HG03469 (cell line): ENCODE measurements at regions not wholly inside any gene's neighbourhood (a gene's known extent, or its start where the extent isn't known, plus 50 kb on each side); places are given as distances from the start of the nearest gene placed in this dataset.
"Not testable (repeated sequence)": the region's sequence is repeated elsewhere in the genome, so short reads cannot be mapped to it uniquely, and the experiment has no call there.

ENCODE experiments used
- ATAC-seq: cut with Tn5 transposase; IDR thresholded peaks from one replicate; pipeline ENCODE4 v1.9.1; 2021; ENCODE audit warnings: mild to moderate bottlenecking, moderate library complexity, moderate number of reproducible peaks; ENCODE audit not compliant: unreplicated experiment

DNA sequence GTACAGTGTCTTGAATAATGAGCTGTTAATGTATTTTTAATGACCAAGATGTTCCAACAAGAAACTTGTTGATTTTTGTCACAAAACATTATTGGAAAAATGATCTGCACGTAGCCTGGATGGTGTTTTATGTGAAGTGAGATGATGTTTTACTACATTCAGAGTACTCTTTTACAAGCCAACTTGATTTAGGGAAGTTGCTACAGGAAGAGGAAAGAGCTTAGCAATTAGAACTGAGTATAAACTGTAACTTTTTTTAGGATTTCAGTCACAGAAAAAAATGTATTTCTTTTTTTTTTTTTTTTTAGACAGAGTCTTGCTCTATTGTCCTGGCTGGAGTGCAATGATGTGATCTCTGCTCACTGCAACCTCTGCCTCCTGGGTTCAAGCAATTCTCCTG is 113.6 kb upstream of the ADRA1B start:
- ATAC-seq = no peak

DNA sequence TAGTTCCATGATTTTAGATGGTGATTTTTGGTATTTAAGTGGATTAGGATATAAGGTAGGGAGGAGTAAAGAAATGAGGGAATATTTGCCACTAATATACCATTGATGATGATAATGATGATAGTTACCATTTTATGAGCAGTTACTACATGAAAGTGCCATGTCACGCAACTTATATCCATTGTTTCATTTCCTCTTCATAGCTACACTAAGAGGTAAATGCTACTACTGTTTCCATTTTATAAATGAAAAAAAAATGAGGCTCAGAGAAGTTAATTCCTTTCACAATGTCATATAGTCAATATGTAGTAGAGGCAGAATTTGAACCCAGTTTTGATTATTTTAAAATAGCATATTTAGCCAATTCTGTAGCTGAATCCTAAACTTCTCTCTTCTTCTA is 112.2 kb upstream of the ADRA1B start:
- no peak for ATAC-seq

DNA sequence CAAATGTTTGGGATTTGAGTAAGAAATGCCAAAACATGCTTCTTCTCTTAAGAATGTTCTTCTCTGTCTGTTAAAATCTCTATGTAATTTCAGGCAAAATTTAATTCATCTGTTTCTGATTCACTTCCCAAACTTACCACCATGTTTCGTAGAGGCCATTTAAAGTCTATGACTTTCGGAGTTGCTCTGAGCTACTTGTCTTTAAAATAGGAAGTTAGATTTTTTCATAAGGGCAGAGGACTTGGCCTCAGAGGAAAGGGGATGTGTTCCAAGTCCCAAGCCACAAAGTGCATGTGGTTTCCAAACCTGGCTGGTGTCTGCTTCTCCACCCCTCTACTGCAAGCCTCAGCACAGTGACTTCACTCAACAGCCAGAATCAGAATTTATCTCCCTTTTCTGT is 111.3 kb upstream of the ADRA1B start:
- ATAC-seq = no peak

DNA sequence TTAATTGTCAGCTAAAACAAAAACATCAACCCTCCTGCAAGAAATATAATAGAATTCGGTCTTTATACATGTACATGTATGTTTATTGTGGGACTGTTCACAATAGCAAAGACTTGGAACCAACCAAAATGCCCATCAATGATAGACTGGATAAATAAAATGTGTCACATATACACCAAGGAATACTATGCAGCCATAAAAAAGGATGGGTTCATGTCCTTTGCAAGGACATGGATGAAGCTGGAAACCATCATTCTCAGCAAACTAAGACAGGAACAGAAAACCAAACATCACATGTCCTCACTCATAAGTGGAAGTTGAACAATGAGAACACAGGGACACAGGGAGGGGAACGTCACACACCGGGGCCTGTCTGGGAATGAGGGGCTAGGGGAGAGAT is 109.1 kb upstream of the ADRA1B start:
- ATAC-seq = not testable (repeated sequence)

DNA sequence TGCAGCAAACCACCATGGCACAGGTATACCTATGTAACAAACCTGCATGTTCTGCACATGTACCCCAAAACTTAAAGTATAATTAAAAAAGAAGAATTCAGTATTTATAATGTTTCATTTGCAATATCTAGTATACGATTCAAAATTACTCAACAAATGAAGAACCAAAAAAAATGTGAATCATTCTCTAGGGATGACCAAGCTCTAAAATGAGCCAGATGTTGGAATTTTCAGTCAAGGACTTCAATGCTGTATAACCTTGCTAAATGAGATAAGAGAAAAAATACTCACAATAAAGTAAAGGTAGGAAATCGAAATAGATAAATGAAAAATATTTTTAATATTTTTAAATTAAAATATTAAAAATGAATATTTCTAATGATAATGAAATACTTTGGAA is 108.7 kb upstream of the ADRA1B start:
- ATAC-seq = no peak

DNA sequence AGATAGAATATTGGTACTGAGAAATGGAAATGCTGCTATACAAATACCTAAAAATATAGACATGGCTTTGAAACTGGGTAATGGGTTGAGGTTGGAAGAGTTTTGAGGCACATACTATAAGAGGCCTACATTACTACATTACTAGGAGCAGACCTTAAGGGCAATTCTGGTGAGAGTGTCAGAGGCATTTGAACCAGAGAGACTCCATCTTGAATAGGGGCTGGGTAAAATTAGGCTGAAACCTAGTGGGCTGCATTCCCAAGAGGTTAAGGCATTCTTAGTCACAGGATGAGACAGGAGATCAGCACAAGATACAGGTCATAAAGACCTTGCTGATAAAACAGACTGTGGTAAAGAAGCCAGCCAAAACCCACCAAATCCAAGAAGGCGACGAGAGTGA is 104.6 kb upstream of the ADRA1B start:
- no peak for ATAC-seq

DNA sequence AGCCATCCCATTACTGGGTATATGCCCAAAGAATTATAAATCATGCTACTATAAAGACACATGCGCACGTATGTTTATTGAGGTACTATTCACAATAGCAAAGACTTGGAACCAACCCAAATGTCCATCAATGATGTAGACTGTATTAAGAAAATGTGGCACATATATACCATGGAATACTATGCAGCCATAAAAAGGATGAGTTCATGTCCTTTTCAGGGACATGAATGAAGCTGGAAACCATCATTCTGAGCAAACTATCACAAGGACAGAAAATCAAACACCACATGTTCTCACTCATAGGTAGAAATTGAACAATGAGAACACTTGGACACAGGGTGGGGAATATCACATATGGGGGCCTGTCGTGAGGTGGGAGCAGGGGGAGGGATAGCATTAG is 103.5 kb upstream of the ADRA1B start:
- not testable (repeated sequence) for ATAC-seq

DNA sequence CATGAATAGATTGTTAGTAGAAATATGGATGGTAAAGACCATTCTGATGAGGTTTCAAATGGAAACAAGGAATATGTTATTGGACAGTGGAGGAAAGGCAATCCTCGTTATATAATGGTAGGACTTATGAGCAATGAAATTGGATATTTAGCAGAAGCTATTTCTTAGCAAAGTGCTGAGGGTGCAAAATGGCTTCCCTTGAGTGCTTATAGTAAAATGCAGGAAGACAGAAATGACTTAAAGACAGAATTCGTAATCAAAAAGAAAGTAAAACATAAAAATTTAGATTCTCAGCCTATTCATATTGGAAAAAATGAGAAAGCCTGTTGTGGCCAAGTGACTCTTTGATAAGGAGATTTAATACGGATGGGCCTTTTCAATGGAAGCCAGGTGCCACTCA is 102.1 kb upstream of the ADRA1B start:
- ATAC-seq = no peak

DNA sequence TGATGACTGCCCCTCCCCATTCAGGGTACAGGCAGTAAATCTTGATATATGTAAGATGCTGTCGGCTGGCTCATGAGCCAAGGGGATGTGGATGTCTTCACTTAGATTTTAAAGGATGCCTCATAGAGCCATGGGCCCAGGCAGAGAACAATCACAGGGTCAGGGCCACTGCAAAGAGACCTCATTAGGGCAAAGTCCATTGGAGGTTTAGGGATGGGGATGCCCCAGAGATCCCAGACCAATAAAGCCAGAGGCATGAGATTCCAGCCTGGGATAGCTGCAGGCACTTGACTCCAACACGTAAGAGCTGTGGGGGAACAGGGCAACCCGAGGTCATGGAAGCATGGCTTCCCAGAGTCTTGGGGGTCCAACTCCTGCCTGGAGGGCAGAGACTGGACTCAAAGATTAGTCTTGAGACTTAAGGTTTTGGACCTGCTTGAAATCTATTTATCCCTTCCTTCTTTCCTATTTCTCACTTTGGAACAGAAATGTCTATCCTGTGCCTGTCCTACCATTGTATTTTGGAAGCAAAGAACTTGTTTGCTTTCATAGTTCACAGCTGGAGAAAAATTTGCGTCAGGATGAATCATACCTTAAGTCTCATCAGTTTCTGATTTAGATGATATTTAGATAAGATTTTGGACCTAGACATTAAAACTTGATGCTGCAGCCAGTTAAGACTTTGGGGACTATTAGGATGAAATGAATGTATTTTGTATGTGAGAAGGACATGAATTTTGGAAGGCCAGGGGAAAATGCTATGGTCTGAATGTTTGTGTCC is 101.3 kb upstream of the ADRA1B start:
- no peak for ATAC-seq

DNA sequence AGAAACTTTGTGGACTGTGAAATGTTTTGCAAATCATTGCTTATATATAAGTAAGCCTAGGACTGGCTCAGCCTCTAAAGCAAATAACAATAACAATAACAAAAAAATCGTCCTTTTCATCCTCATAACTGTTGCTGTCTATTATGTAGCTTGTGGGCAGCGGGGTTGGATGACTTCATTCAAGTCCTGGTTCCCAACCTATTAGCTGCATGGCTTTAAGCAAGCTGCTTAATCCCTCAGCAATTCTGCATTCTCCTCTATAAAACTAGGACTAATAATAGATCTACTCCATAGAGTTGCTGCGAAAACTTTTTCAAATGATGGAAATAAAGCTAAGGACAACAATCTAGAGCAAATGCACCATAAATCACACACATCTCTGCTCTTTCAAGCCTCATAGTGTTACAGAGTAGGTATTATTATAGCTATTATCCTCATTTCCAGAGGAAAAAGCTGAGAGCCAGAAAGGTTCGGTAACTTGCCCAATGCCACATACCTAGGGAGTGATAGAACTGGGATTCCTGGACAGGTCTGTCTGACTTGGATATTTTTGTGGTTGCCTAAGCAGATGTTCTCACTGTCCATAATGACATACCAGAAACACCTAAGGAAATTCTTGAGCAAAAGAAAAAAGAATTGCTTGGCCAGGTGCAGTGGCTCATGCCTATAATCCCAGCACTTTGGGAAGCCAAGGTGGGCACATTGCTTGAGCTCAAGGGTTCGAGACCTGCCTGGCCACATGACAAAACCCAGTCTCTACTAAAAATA is 98.8 kb upstream of the ADRA1B start:
- ATAC-seq = no peak

DNA sequence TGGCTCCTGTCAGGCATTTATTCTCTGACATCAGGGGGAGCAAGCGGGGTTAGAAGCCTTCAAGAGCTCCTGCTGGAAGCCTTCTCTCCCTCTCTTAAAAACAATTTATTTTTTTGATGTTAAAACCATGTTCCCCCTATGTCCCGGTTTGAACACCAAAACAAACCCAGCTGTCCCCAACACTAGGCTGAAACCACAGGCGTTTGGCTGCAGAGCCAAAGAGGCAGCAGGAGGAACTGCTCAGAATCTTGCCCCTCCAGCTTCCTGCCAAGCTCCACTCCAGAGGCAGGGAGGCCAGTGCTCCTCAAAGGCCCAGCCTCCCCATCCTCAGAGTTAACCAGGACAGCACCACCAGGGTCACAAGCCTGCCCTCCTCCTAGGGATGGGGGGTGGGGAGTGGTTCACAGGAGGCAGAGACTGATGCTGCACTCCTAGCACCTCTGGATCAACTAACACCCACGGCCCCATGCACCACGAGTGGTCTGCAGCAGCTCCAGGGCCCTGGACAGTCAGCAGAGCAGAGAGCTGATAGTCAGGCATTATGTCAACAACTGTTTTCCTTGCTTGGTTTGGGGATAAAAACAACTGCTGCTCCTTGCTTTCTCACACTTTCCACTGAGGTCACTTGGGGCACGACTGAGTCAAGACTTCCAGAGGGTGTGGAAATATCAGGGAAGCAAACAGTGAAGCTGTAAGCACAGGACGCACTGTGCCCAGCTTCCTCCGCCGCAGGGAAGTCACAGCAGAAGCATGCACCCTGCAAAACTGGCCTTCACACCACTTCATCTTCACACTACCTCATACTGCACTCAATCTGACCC is 96.5 kb upstream of the ADRA1B start:
- ATAC-seq = no peak

DNA sequence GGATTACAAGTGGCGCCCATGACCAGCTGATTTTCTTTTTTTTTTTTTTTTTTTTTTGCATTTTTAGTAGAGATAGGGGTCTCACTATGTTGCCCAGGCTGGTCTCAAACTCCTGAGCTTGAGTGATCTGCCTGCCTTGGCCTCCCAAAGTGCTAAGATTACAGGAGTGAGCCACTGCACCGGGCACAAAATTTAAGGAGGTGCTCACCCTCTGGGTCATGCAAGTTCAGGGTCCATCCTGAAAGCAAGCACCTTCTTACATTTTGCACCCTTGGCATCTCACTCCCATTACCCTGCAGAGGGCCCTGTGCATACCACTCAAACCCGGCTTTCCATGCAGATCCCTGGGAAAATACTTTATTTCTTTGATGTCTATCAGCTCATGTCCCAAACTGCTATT is 95.6 kb upstream of the ADRA1B start:
- no peak for ATAC-seq

DNA sequence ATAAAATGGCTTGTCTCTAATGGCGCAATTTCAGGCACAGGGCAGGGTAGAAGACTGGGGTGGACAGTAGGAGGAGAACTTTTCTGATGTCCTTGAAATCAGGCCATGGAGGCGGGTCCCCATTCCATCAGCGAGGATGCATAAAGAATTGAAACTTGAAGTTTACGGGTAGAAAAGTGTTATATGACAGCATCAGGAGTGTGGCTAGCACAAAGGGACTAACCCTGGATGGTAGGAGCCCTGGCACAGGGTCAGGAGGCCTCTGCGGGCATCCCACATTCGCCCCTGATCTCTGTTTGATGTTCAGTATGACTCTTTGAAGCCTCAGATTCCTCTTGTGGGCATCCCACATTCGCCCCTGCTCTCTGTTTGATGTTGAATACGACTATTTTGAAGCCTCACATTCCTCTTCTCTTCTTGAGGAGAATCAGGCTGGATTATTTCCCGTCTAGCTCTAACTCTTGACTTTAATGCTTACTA is 94.8 kb upstream of the ADRA1B start:
- ATAC-seq = no peak

DNA sequence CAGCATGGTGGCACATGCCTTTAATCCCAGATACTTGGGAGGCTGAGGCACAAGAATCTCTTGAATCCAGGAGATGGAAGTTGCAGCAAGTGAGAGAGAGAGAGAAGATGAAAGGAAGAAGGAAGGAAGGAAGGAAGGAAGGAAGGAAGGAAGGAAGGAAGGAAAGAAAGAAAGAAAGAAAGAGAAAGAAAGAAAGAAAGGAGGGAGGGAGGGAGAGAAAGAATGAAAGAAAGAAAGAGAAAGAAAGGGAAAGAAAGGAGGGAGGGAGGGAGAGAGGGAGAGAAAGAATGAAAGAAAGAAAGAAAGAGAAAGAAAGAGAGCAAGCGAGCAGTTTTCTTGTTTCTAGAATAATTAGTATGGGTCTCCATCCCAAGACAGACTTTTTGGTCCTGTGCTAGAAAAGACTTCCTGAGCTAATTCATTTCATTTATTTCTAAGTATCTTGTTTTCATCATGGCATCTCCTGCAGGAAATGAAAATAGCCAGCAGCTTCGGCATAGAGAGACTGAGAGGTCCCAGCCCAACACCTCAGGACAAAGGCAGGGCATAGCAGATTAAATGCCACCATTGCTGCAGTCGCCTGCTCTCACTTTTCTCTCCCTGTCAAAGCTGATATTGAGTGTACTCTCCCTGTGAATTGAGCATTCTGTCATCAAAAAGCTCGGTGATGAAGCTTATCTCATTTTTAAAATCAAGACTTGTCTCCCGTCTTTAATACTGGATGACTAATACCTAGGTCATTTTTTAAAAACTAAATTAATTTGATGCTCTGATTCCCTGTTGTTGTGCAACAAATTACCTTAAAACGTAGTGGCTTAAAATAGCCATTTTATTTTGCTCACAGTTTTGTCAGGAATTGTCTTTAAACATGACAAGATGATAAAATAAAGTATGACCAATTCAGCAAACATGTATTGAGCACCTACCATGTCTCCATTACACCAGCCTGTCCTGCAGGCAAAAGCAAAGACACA is 91.8 kb upstream of the ADRA1B start:
- ATAC-seq = no peak

DNA sequence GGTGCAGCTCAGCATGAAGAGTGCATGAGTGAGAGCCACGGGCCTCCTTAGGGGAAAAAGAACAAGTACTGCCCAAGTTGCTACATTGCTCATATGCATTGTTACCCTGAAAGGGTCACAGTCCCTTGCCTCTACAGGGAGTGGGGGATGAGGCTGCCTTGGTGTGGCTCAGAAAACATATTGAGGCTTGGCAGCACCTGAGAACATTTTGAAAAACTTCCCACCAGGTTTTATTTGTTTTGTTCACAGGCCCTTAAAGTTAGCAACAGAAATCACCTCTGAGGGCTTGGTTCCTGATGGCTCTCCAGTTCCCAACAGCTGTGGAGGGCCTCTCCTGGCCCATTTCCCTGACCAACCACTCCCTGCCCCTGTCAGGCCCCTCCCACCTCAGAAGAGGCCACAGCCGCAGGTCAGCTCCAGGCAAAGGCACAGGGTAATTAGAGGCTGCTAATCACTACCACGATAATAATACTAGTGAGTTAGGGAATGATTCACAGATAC is 90.7 kb upstream of the ADRA1B start:
- ATAC-seq = peak; percentile 32

DNA sequence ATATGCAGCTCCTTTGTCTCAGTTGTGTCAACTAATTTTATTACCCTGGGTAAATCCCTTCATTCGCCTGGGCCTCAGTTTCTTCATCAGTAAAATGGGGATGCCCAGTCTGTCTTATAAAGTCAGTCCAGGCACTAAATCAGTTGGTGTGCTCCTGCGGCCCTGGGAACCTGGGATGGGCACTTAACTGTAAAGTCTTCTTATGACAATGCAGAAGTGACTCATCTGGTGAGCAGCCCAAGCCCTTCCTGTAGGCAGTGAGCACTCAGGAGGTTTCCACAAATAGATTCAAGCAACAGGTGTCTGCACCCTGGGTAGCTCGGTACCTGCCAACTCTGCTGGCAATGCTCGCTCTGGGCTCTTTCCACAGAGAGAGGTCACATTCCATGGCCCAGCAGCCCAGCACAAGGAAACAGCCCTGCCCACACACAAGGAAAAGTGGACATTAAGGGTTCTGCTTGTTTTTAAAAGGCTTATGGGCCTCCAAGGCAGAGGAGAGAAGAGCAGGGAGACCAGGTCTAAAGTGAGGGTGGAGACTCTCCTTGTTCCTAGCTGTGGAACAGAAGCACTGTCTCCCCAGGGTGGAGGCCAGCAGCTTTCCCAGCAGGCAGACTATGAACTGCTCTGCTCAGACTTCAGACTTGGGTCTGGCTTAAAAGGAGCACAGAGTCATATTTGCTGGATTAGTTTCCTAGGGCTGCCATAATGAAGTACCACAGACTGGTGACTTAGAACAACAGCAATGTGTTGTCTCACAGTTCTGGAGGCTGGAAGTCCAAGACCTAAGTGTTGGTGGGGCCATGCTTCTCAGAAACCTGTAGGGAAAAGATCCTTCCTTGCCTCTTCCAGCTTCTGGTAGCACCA is 89.7 kb upstream of the ADRA1B start:
- ATAC-seq = peak; percentile 98

DNA sequence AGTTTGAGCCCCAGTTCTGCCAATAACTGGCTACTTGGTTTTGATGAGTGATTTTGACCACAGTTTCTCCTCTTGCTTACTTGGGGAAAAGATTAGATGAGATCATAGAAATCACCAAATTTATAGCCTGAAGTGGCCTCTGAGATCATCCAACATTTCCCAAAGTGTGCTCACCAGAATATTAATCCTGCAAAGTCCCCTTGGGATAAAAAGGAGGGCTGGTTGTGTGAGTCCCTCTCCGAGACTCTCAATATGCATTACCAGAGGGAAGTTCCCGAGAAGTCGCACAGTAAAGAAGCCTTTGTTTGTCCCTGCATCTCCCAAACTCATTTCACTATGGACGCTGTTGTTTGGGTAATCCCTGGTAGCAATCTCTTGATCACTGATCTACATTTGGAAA is 88.4 kb upstream of the ADRA1B start:
- ATAC-seq = no peak

DNA sequence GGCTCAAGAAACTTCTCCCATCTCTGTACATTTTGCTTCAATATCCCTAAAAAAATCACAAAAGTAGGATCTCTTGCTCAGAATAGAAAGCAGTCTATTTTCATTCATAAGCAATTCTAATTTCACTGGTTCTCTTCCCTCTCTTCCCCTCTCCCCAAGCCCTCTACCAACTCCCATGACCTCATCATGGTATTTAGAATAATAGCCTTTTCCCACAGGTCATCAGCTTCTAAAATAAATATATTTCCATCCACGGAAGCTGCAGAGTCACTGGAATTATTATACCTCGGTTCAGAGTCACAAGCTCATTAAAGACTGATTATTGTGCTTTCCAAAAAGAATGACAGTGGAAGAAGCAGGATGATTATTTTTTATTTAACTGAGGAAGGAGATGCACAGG is 84.2 kb upstream of the ADRA1B start:
- no peak for ATAC-seq

DNA sequence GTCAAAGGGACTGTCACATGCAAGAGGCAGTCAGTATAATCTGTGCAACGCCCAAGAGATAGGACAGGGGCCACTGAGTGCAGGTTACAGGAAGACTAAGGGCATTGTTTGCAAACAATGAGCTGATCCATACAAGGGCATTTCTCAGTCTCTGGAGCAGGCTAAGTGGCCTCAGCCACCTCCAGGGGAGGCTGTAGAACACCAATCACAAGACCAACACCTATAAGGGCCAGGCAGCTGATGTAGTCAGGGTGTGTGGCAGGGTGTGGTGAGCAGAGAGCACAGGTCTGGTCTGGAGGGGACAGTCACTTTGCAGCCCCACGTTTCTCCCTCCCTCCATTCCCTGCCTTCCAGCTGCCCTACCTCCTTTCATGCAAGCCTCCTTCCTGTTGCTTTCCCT is 83.2 kb upstream of the ADRA1B start:
- no peak for ATAC-seq
